T-helper 2 cell treated with Interferon-gamma antibody and Interleukin-4, amounts not matched to agents 5 μg/mL and 100 μg/mL, for 36 hours (primary cell): ENCODE measurements at regions not wholly inside any gene's neighbourhood (a gene's known extent, or its start where the extent isn't known, plus 50 kb on each side); places are given as distances from the start of the nearest gene placed in this dataset.
"Not testable (repeated sequence)": the region's sequence is repeated elsewhere in the genome, so short reads cannot be mapped to it uniquely, and the experiment has no call there.

Experiments used
- DNase-seq: peaks from one replicate; pipeline ENCODE4 v3.0.0; 2021; ENCODE audit warnings: low spot score
- H3K27ac Mint-ChIP-seq: one replicate; pipeline ENCODE4 v1.8.0; 2021; ENCODE audit warnings: mild to moderate bottlenecking, mixed read lengths
- H3K27me3 Mint-ChIP-seq: one replicate; pipeline ENCODE4 v1.8.0; 2021; ENCODE audit warnings: low read depth, mixed read lengths
- H3K36me3 Mint-ChIP-seq: one replicate; pipeline ENCODE4 v1.8.0; 2021; ENCODE audit warnings: low read depth, mixed read lengths
- H3K4me1 Mint-ChIP-seq: one replicate; pipeline ENCODE4 v1.8.0; 2021; ENCODE audit warnings: low read depth, mixed read lengths
- H3K4me3 Mint-ChIP-seq: one replicate; pipeline ENCODE4 v1.8.0; 2022; ENCODE audit warnings: mild to moderate bottlenecking, moderate library complexity, mixed read lengths
- H3K9me3 Mint-ChIP-seq: one replicate; pipeline ENCODE4 v1.8.0; 2021; ENCODE audit warnings: mixed read lengths

DNA sequence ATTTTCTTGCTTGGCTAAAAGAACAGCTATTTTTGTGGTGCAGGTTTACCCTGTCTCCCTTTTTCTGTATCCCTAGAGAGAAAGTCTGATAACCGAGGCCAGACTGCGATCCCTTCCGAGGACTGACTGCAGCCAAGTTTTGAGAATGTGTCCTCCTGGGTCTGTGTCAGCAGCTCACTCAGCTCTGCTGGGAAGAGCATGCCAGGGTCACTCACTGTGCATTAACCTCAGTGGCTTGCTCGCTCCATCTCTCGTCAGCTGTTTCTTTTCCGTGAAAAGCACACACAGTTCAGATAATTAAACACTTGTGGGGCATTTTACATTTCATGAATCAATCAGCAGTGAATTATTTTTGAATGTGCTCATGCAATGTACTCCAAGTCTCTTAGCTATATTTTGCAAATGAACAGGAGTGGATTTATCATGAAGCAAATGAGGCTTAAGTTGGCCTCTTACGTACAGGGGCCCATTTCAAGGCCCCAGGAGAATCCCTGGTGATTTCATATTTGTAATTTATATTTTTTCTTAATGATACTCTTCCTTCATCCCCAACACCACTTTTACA is 252.1 kb downstream of the SMARCA2 start:
- Mint-ChIP-seq H3K27ac (no peak overlapping the region), H3K36me3 (no peaks in the 10 kb centered on the region), H3K9me3 (no peaks in the 10 kb centered on the region), H3K4me1 (peaks cover 3% of the 10 kb centered on the region), H3K27me3 (peaks cover 14% of the 10 kb centered on the region), H3K4me3 (no peak overlapping the region)
- no peak for DNase-seq

DNA sequence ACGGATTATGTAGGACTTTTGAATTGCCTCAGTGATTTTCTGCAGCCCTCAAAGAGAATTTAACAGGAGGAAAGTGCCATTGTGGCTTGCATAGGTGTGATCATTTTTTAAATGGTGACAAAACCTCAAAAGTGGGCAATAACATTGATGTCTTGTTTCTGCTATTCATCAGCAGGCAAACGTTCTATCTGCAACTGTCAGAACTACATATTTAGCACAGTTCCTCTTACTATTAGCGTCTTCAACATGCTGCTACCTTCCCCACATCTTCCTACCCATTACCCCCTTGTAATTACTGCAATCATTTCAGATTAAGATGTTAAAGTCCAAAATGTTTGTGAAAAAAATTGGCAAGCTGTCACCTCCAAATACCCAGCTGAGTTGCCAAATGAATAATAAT is 254.6 kb downstream of the SMARCA2 start:
- Mint-ChIP-seq H3K36me3 (no peaks in the 10 kb centered on the region), H3K4me1 (peaks cover 3% of the 10 kb centered on the region), H3K9me3 (no peaks in the 10 kb centered on the region), H3K4me3 (no peak overlapping the region), H3K27me3 (peaks cover 7% of the 10 kb centered on the region), H3K27ac (no peak overlapping the region)
- no peak for DNase-seq

- Mint-ChIP-seq H3K9me3 (no peaks in the 10 kb centered on the region), H3K4me3 (no peak overlapping the region), H3K36me3 (no peaks in the 10 kb centered on the region), H3K27ac (no peak overlapping the region), H3K27me3 (peaks cover 7% of the 10 kb centered on the region), H3K4me1 (peaks cover 3% of the 10 kb centered on the region)
- no peak for DNase-seq
These were observed 255.4 kb downstream of the SMARCA2 start for GRCh38 chr9:2270565-2270964.

GRCh38 chr9:2271426-2271825 is 256.3 kb downstream of the SMARCA2 start:
- Mint-ChIP-seq H3K4me3 (no peak overlapping the region), H3K36me3 (no peaks in the 10 kb centered on the region), H3K9me3 (no peaks in the 10 kb centered on the region), H3K4me1 (peaks cover 3% of the 10 kb centered on the region), H3K27me3 (peaks cover 4% of the 10 kb centered on the region), H3K27ac (no peak overlapping the region)
- DNase-seq: no peak

GRCh38 chr9:2274762-2275161 is 259.6 kb downstream of the SMARCA2 start:
- Mint-ChIP-seq H3K36me3 (no peaks in the 10 kb centered on the region), H3K4me3 (no peak overlapping the region), H3K9me3 (no peaks in the 10 kb centered on the region), H3K27me3 (no peaks in the 10 kb centered on the region), H3K4me1 (peaks cover 3% of the 10 kb centered on the region), H3K27ac (no peak overlapping the region)
- no peak for DNase-seq

GRCh38 chr9:2276296-2276695 is 261.1 kb downstream of the SMARCA2 start:
- DNase-seq: no peak
- Mint-ChIP-seq H3K27ac (no peak overlapping the region), H3K4me3 (no peak overlapping the region), H3K4me1 (peaks cover 2% of the 10 kb centered on the region), H3K27me3 (no peaks in the 10 kb centered on the region), H3K9me3 (no peaks in the 10 kb centered on the region), H3K36me3 (no peaks in the 10 kb centered on the region)

GRCh38 chr9:2277133-2277532 is 262.0 kb downstream of the SMARCA2 start:
- not testable (repeated sequence) for H3K36me3 Mint-ChIP-seq, H3K4me3 Mint-ChIP-seq, H3K27ac Mint-ChIP-seq, H3K9me3 Mint-ChIP-seq, H3K27me3 Mint-ChIP-seq, DNase-seq, H3K4me1 Mint-ChIP-seq

GRCh38 chr9:2277644-2278043 is 262.5 kb downstream of the SMARCA2 start:
- H3K27me3 Mint-ChIP-seq, H3K9me3 Mint-ChIP-seq, H3K4me1 Mint-ChIP-seq, H3K27ac Mint-ChIP-seq, H3K4me3 Mint-ChIP-seq, DNase-seq, H3K36me3 Mint-ChIP-seq: not testable (repeated sequence)

DNA sequence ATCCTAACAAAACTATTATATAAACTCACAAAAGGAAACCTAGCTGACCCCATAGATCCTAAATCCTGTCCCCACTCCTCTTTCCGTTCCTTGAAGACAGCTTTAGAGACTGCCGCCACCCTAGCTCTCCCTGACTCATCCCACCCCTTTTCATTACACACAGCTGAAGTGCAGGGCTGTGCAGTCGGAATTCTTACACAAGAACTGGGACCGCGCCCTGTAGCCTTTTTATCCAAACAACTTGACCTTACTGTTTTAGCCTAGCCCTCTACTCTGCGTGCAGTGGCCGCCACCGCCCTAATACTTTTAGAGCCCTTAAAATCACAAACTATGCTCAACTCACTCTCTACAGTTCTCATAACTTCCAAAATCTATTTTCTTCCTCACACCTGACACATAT is 264.0 kb downstream of the SMARCA2 start:
- not testable (repeated sequence) for H3K4me3 Mint-ChIP-seq, DNase-seq, H3K4me1 Mint-ChIP-seq, H3K36me3 Mint-ChIP-seq, H3K9me3 Mint-ChIP-seq, H3K27me3 Mint-ChIP-seq, H3K27ac Mint-ChIP-seq

DNA sequence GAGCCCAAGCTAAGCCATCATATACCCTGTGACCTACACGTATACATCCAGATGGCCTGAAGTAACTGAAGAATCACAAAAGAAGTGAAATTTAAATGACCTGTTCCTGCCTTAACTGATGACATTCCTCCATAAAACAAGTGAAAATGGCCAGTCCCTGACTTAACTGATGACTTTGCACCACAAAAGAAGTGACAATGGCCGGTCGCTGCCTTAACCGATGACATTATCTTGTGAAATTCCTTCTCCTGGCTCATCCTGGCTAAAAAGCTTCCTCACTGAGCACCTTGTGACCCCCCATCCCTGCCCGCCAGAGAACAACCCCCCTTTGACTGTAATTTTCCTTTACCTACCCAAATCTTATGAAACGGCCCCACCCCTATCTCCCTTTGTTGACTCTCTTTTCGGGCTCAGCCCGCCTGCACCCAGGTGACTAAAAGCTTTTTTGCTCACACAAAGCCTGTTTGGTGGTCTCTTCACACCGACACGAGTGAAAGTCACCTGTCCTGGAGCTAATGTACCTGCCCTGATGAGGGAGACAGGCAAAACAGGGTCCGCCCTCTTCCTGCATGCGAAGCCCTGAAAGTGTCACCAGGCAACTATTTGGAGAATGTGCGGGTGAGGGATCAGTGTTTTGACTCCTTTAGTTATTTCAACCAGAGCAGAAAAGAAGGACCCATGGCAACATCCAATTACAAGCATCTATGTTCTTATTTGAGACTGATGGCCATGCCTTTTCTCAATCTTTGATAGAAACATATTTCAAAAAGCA is 266.1 kb downstream of the SMARCA2 start:
- Mint-ChIP-seq H3K9me3 (no peaks in the 10 kb centered on the region), H3K4me3 (no peak overlapping the region), H3K4me1 (no peaks in the 10 kb centered on the region), H3K36me3 (no peaks in the 10 kb centered on the region), H3K27ac (no peak overlapping the region), H3K27me3 (no peaks in the 10 kb centered on the region)
- no peak for DNase-seq

- Mint-ChIP-seq H3K4me1 (no peaks in the 10 kb centered on the region), H3K36me3 (no peaks in the 10 kb centered on the region), H3K4me3 (no peak overlapping the region), H3K9me3 (no peaks in the 10 kb centered on the region), H3K27ac (no peak overlapping the region), H3K27me3 (no peaks in the 10 kb centered on the region)
- DNase-seq: no peak
These were observed 266.6 kb downstream of the SMARCA2 start for GRCh38 chr9:2281803-2282185.

DNA sequence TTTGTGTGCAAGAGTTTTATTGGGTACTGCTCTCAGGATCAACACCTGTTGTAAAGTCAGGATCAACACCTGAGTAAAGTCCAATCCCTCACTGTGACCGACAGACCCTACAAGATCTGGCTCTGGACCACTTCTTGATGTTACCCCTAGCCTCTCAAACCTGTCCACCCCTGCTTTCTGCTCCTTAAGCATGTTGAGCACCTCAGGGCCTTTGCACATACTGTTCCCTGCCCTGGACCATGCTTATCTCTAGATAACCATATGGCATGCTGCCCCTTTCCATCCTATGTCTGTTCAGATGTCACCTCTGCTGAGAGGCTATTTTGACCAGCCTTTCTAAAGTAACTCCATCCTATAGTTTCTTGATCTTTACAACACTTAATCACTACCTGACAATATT is 269.6 kb downstream of the SMARCA2 start:
- DNase-seq: no peak
- Mint-ChIP-seq H3K36me3 (no peaks in the 10 kb centered on the region), H3K27me3 (no peaks in the 10 kb centered on the region), H3K27ac (no peak overlapping the region), H3K9me3 (no peaks in the 10 kb centered on the region), H3K4me3 (no peak overlapping the region), H3K4me1 (no peaks in the 10 kb centered on the region)

DNA sequence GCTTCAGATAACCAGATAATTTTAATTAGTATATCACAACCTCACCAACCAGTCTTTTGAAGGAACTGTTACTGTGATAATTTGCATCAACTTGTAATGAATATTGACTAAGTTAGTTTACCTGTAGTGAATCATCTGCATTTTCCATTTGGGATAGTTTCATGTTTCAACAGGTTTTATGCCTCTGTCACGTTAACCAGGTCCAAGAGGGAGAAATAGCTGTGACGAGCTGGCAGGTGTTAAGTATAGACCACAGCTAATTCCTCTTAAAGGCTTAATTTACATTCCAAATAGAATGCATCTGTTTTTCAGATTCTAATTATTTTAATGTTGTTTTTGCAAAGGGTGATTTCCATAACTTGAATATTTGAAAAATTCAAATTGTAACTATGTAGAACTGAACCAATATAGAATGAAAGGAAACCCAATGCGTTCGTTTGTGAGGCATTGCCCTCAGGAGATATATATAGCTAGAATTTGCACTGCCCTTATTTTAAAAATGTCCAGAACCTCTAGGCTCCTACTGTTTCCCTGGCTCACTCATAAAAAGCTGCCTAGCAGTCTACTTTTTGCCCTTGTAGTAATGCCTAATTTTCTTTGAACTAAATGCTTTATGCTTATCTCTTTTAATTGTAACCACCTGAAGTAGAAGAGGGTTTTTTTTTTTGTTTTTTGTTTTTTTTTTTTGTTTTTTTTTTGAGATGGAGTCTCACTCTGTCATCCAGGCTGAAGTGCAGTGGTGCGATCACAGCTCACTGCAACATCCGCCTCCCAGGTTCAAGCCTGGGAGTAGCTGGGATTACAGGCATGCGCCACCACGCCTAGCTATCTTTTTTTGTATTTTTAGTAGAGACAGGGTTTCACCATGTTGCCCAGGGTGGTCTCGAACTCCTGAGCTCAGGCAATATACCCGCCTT is 270.5 kb downstream of the SMARCA2 start:
- Mint-ChIP-seq H3K27me3 (no peaks in the 10 kb centered on the region), H3K27ac (no peak overlapping the region), H3K4me1 (no peaks in the 10 kb centered on the region), H3K36me3 (no peaks in the 10 kb centered on the region), H3K9me3 (no peaks in the 10 kb centered on the region), H3K4me3 (no peak overlapping the region)
- no peak for DNase-seq

GRCh38 chr9:2286333-2286705 is 271.2 kb downstream of the SMARCA2 start:
- no peak overlapping the region for H3K27ac Mint-ChIP-seq
- no peak for DNase-seq
- H3K27me3 Mint-ChIP-seq: no peaks in the 10 kb centered on the region
- H3K4me3 Mint-ChIP-seq: no peak overlapping the region
- no peaks in the 10 kb centered on the region for H3K36me3 Mint-ChIP-seq
- H3K9me3 Mint-ChIP-seq: no peaks in the 10 kb centered on the region
- no peaks in the 10 kb centered on the region for H3K4me1 Mint-ChIP-seq
